ENCODE measurements at regions not wholly inside any gene's neighbourhood (a gene's known extent, or its start where the extent isn't known, plus 50 kb on each side); places are given as distances from the start of the nearest gene placed in this dataset.

GRCh38 chr4:163697121-163697520 is 202.6 kb downstream of the TMA16 start:
- TF ChIP-seq YY1 (IDR thresholded peaks at IDR 0.05; ENCODE audit: insufficient read depth, insufficient read length) (no peak), ZNF274 (IDR thresholded peaks at IDR 0.05; ENCODE audit: low read depth, low read length) (no peak)

Data from NT2/D1 (cell line).